HepG2 (cell line): ENCODE measurements at regions not wholly inside any gene's neighbourhood (a gene's known extent, or its start where the extent isn't known, plus 50 kb on each side); places are given as distances from the start of the nearest gene placed in this dataset.

Source experiments
- CTCF ChIP-seq: sonication (generic); formaldehyde crosslinking; IDR thresholded peaks from 2 replicates; pipeline ENCODE4 v1.5.0; 2020; ENCODE audit warnings: mild to moderate bottlenecking, missing genetic modification reagents, moderate library complexity
- EP300 ChIP-seq, 3 experiments: sonication (generic) in 1 of 3; formaldehyde crosslinking in 1 of 3; IDR thresholded peaks; 2 replicates each; pipeline versions ENCODE4 v1.5.1 to v1.6.1; 2011 to 2020; ENCODE audit warnings: low read depth in 2 of 3, low read length in 2 of 3, borderline replicate concordance in 1 of 3, improper control_type of control experiment in 1 of 3, mild to moderate bottlenecking in 1 of 3, missing genetic modification reagents in 1 of 3, moderate library complexity in 1 of 3
- HNRNPLL ChIP-seq: fragments of 200-400 bp; formaldehyde crosslinking; IDR thresholded peaks from 2 replicates; pipeline ENCODE4 v1.6.1; 2017; ENCODE audit warnings: mild to moderate bottlenecking, low read depth, low read length; ENCODE audit not compliant: poor library complexity, severe bottlenecking
- KLF12 ChIP-seq: sonication (generic); formaldehyde crosslinking; IDR thresholded peaks from 2 replicates; pipeline ENCODE4 v1.4.0; 2020; ENCODE audit warnings: missing genetic modification reagents, borderline replicate concordance
- POLR2A ChIP-seq, 2 experiments: IDR thresholded peaks; 2 replicates each; pipeline ENCODE4 v1.6.1; 2011; ENCODE audit warnings: low read depth in 2 of 2, low read length in 2 of 2, mild to moderate bottlenecking in 1 of 2, moderate library complexity in 1 of 2; ENCODE audit not compliant: insufficient read depth in 1 of 2
- POLR2AphosphoS5 ChIP-seq: IDR thresholded peaks from 2 replicates; pipeline ENCODE4 v1.6.1; 2012; ENCODE audit warnings: low read depth, low read length
- PRDM4 ChIP-seq: sonication (generic); formaldehyde crosslinking; IDR thresholded peaks from 2 replicates; pipeline ENCODE4 v1.9.0; 2021; ENCODE audit warnings: missing genetic modification reagents, borderline replicate concordance
- TAF1 ChIP-seq: sonication (generic); formaldehyde crosslinking; IDR thresholded peaks from 2 replicates; pipeline ENCODE4 v1.4.0; 2020; ENCODE audit warnings: missing genetic modification reagents
- ZBTB14 ChIP-seq: sonication (generic); formaldehyde crosslinking; IDR thresholded peaks from 2 replicates; pipeline ENCODE4 v1.4.0; 2020; ENCODE audit warnings: missing genetic modification reagents
- ZBTB2 ChIP-seq: sonication (generic); formaldehyde crosslinking; IDR thresholded peaks from 2 replicates; pipeline ENCODE4 v1.8.0; 2022; ENCODE audit warnings: low read depth, missing genetic modification reagents
- ZNF552 ChIP-seq: sonication (generic); formaldehyde crosslinking; IDR thresholded peaks from 2 replicates; pipeline ENCODE4 v1.9.0; 2022; ENCODE audit warnings: missing genetic modification reagents, mild to moderate bottlenecking, borderline replicate concordance
- ZNF782 ChIP-seq: sonication (generic); formaldehyde crosslinking; IDR thresholded peaks from 2 replicates; pipeline ENCODE4 v1.4.0; 2020; ENCODE audit warnings: missing genetic modification reagents, mild to moderate bottlenecking, borderline replicate concordance

- TF ChIP-seq ZBTB2 (CRISPR knock-in tag) (no peak), PRDM4 (no peak), ZNF782 (CRISPR knock-in tag) (no peak), ZBTB14 (CRISPR knock-in tag) (no peak), POLR2AphosphoS5 (no peak), TAF1 (CRISPR knock-in tag) (no peak), HNRNPLL (no peak), CTCF (CRISPR knock-in tag) (no peak), KLF12 (CRISPR knock-in tag) (no peak), EP300 (IDR thresholded peaks at IDR 0.05; ENCODE audit: low read depth in 2 of 2, low read length in 2 of 2) (no peak), EP300 (CRISPR knock-in tag; IDR thresholded peaks at IDR 0.05; ENCODE audit: borderline replicate concordance) (no peak), POLR2A (IDR thresholded peaks at IDR 0.05; ENCODE audit: insufficient read depth in 1 of 2, low read depth in 2 of 2, low read length in 2 of 2) (no peak), ZNF552 (CRISPR knock-in tag) (no peak)
Measured at GRCh38 chr21:38032082-38032801, 116.0 kb upstream of the KCNJ6 start.
